HG02798 (cell line): ENCODE measurements at regions not wholly inside any gene's neighbourhood (a gene's known extent, or its start where the extent isn't known, plus 50 kb on each side); places are given as distances from the start of the nearest gene placed in this dataset.
"Not testable (repeated sequence)": the region's sequence is repeated elsewhere in the genome, so short reads cannot be mapped to it uniquely, and the experiment has no call there.

Experiments
- ATAC-seq: cut with Tn5 transposase; IDR thresholded peaks from one replicate; pipeline ENCODE4 v1.9.1; 2021; ENCODE audit warnings: mild to moderate bottlenecking; ENCODE audit not compliant: unreplicated experiment, poor library complexity

DNA sequence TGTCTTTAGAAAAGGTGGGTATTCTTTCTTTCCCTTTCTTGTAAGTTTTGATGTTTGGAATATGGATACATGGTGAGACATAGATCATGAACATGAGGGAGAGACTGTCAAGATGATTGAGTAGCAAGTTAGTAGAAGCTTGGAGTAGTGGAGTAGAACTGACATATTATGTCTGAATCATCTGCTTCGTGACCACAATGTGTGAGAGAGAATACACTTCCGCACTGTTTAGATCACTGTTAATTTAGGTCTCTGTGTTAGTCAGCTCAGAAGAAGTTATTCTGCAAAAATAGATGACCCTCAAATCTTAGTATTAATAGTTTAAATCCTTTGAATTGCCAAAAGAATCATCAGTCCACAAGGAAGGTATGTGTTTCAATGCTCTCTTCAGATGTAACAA, 151.0 kb downstream of the OXSM start:
- ATAC-seq, result no peak

- ATAC-seq, result no peak
These were observed 154.4 kb downstream of the OXSM start for GRCh38 chr3:25944329-25944728.

- no peak for ATAC-seq
These were observed 155.5 kb downstream of the OXSM start for GRCh38 chr3:25945366-25945765.

DNA sequence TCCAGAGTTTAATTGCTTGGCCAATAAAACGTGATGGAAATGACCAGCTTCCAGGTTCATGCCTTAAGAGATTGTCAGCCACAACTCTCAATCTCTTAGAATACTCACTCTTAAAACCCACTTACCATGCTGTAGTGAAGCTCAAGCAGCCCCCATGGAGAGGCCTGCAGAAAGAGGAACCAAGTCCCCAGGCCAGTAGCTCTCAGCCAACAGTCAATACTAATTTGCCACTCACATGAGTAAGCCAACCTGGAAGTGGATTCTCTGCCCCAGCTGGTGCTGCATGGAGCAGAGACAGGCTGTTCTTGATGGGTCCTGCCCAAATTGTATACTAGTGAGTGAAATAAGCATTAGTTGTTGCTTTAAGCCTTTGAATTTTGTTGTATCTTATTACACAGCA, 155.9 kb downstream of the OXSM start:
- ATAC-seq, result no peak

- ATAC-seq, result no peak
These were observed 162.2 kb downstream of the OXSM start for GRCh38 chr3:25952133-25952532.

- no peak for ATAC-seq
These were observed 167.1 kb downstream of the OXSM start for GRCh38 chr3:25957026-25957425.

- no peak for ATAC-seq
These were observed 170.9 kb downstream of the OXSM start for GRCh38 chr3:25960776-25961175.

DNA sequence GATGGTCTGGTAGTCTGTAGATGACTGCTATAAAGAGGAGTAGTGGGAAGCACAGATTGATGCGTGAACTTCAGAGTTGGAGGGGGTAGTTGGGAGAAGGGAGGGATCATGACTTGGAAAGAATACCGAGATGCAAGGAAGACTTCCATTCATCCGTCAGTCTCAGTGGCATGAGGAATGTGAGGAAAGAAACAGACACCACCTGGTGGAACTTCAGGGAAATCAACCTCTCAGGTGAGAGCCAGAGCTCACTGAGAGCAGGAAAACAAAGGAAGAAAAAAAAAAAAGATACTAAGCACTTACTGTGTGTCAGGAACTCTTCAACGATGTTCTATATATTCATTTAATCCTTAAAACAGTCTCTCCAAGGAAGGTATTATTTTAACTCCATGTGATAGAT, 172.4 kb downstream of the OXSM start:
- no peak for ATAC-seq

DNA sequence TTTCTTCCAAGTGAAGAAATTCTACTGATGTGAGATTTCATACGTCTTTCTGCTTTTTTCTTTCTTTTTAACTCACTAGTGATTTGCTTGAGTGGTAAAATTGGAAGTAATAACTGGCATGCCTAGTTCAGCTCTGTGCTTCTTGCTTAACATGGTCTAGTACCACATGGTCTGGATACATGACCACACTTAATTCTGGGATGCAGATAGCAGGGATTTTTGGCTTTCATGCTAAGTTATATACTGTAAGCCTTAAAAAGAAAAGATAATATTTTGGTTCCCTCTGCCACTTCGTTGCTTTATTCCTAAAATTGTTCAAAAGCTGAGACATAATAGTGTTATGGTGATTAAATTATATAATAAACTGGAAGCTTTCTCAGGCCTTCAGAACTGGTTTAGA, 174.3 kb downstream of the OXSM start:
- no peak for ATAC-seq

GRCh38 chr3:25967385-25967784, 177.5 kb downstream of the OXSM start:
- no peak for ATAC-seq

GRCh38 chr3:25971736-25972135, 181.8 kb downstream of the OXSM start:
- ATAC-seq, result no peak

- no peak for ATAC-seq
These were observed 183.2 kb downstream of the OXSM start for GRCh38 chr3:25973122-25973521.

GRCh38 chr3:25982756-25983155, 192.9 kb downstream of the OXSM start:
- ATAC-seq, result no peak

- ATAC-seq, result no peak
These were observed 195.7 kb downstream of the OXSM start for GRCh38 chr3:25985621-25986020.

DNA sequence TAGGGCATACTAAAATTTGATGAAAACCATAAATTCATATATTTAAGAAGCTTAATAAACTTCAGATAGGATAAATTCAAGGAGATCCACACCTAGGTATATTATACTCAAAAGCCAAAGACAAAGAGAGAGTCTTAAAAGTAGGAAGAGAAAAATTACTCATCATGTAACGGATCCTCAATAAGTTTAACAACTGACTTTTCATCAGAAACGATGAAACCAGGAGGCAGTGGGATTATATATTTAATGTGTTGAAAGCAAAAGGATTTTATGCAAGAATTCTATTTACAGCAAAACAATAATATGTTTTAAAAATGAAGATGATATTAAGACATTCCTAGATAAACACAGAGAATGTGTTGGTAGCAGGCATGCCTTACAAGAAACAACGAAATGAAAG, 202.7 kb downstream of the OXSM start:
- ATAC-seq, result no peak

DNA sequence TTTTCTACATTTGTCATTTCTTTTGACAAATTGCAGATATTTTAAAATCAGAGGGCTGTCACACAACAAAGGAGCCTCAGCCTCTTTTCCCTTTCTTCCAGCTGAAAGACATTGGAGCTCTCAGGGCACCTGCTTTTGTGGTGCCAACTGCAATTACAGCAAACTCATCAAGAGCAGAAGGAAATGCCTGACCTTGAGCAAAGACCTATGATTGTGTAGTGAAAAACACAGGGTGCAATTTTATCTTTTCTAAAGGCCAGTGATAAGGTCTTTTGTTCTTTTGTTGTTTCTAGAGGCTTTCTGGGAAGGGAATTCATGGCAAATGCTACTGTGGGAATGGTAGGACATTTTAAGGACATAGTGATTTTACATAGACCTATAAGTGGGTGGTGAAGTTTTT, 214.3 kb downstream of the OXSM start:
- ATAC-seq, result no peak

GRCh38 chr3:26011276-26011675, 221.4 kb downstream of the OXSM start:
- no peak for ATAC-seq

- ATAC-seq, result no peak
These were observed 222.4 kb downstream of the OXSM start for GRCh38 chr3:26012241-26012745.

GRCh38 chr3:26015752-26016151, 225.9 kb downstream of the OXSM start:
- no peak for ATAC-seq

- ATAC-seq, result no peak
These were observed 229.0 kb downstream of the OXSM start for GRCh38 chr3:26018889-26019288.

- ATAC-seq, result not testable (repeated sequence)
These were observed 234.3 kb downstream of the OXSM start for GRCh38 chr3:26024206-26024605.

DNA sequence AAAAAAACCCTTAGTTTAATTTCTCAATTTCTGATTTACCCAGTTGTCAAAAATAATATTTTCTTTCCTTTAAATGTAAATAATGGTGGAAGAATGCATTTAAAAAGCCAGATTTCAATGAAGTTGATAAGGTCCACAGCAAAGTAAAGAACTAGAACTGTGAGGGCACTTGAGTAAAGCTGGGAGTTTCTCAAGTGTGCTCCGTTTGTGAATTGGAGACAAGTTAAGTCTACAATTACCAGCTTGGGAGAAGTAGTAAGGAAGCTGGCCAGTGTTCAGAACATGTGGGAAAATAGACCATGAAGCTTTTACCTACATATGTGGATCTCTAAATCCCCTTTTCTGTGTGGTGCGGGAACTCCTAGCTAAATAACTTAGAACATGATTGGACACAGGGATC, 239.4 kb downstream of the OXSM start:
- ATAC-seq, result no peak

GRCh38 chr3:26042126-26042525, 252.2 kb downstream of the OXSM start:
- not testable (repeated sequence) for ATAC-seq
